Caco-2 (cell line): ENCODE measurements at regions not wholly inside any gene's neighbourhood (a gene's known extent, or its start where the extent isn't known, plus 50 kb on each side); places are given as distances from the start of the nearest gene placed in this dataset.

Source experiments
- BruUV-seq: library from RNA; stranded (reverse); fragments of 400-500 nt; replicated peaks from 2 replicates; lab custom pipeline; 2021; lab: Mats Ljungman, UMichigan
- CTCF ChIA-PET: fragments of 300-600 bp; sonication (Branson Sonifier 250); formaldehyde crosslinking; loops from one replicate; lab custom pipeline; 2022; ENCODE audit warnings: antibody characterized with exemption; lab: Charles Lee
- POLR2A ChIA-PET: fragments of 300-600 bp; sonication (Branson Sonifier 250); formaldehyde crosslinking; loops from one replicate; lab custom pipeline; 2022; ENCODE audit warnings: antibody characterized with exemption; lab: Charles Lee
- DNase-seq, 2 experiments: peaks; one replicate each; pipeline versions ENCODE4 v3.0.0 to v3.0.0-alpha.2; 2020 to 2022
- H3K27me3 ChIP-seq: replicated peaks from 2 replicates; pipeline ENCODE4 v1.6.0; 2011; ENCODE audit warnings: low read length; ENCODE audit not compliant: control insufficient read depth, insufficient read depth
- H3K36me3 ChIP-seq: 2 replicates; pipeline ENCODE4 v1.5.1; 2011; ENCODE audit warnings: low read length; ENCODE audit not compliant: control insufficient read depth, insufficient read depth
- H3K4me1 ChIP-seq: fragments of 250-450 bp; sonication (Bioruptor Pico); 2 replicates; pipeline ENCODE4 v1.5.1; 2020; ENCODE audit warnings: mild to moderate bottlenecking
- H3K4me3 ChIP-seq: 2 replicates; pipeline ENCODE4 v1.5.1; 2011; ENCODE audit warnings: low read depth, mild to moderate bottlenecking, control low read depth, low read length
- H3K9me3 ChIP-seq: fragments of 250-450 bp; sonication (Bioruptor Pico); 2 replicates; pipeline ENCODE4 v1.5.1; 2020; ENCODE audit warnings: mild to moderate bottlenecking, moderate library complexity
- H3K27ac Mint-ChIP-seq: one replicate; pipeline ENCODE4 v1.8.0; 2022; ENCODE audit warnings: mixed read lengths; ENCODE audit not compliant: unreplicated experiment
- H3K27me3 Mint-ChIP-seq: one replicate; pipeline ENCODE4 v1.8.0; 2022; ENCODE audit warnings: mixed read lengths; ENCODE audit not compliant: insufficient read depth, unreplicated experiment
- H3K36me3 Mint-ChIP-seq: one replicate; pipeline ENCODE4 v1.8.0; 2022; ENCODE audit warnings: mild to moderate bottlenecking, mixed read lengths; ENCODE audit not compliant: insufficient read depth, unreplicated experiment
- H3K4me1 Mint-ChIP-seq: one replicate; pipeline ENCODE4 v1.8.0; 2022; ENCODE audit warnings: low read depth, mixed read lengths; ENCODE audit not compliant: unreplicated experiment
- H3K4me3 Mint-ChIP-seq: one replicate; pipeline ENCODE4 v1.8.0; 2022; ENCODE audit warnings: mild to moderate bottlenecking, moderate library complexity, mixed read lengths; ENCODE audit not compliant: unreplicated experiment
- H3K9me3 Mint-ChIP-seq: one replicate; pipeline ENCODE4 v1.8.0; 2022; ENCODE audit warnings: mixed read lengths; ENCODE audit not compliant: unreplicated experiment
- intact Hi-C: fragments of 100-400 bp; cut with micrococcal nuclease; formaldehyde crosslinking; loops from one replicate; pipeline ENCODE4 v1.10.0; 2022; ENCODE audit not compliant: unreplicated experiment
- TF ChIP-seq, protein P1 (sequence below), 2 experiments: fragments of 200-600 bp in 1 of 2; IDR thresholded peaks; 1 replicate in 1 of 2; 2 replicates in 1 of 2; pipeline versions ENCODE4 v1.5.1 to v1.8.0; 2011 to 2022; ENCODE audit warnings: antibody characterized with exemption in 1 of 2, control low read depth in 1 of 2, inconsistent platforms in 1 of 2, low read depth in 1 of 2, low read length in 1 of 2, mild to moderate bottlenecking in 1 of 2, moderate library complexity in 1 of 2; ENCODE audit not compliant: insufficient read depth in 1 of 2, severe bottlenecking in 1 of 2, unreplicated experiment in 1 of 2

DNA sequence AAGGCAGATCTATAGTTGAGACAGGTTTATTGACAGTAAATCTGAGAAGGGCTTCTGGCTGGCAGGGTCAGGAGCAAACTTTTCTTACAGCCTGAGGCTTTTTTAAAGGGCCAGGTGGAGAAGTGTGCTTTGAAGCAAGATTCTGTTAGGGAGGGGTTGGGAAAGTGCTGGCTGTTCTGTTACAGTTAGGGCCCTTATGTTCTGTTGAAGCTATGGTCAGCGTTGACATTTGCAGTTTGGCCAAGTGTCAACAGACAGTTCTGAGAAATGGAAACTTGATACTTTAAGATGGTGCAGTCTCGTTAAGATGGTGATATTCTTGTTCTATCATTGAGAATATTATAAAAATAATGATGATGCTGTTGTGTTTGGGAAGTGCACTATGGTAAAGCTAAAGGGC, 154.2 kb downstream of the RDH14 start:
- no peak overlapping the region for H3K27ac Mint-ChIP-seq
- no TSS peak for BruUV-seq
- no peaks in the 10 kb centered on the region for H3K27me3 Mint-ChIP-seq
- no peaks in the 10 kb centered on the region for H3K4me1 Mint-ChIP-seq
- no peak overlapping the region for H3K4me3 Mint-ChIP-seq
- no peaks in the 10 kb centered on the region for H3K36me3 Mint-ChIP-seq
- no peaks in the 10 kb centered on the region for H3K9me3 Mint-ChIP-seq
- POLR2A ChIA-PET, result no interaction called here
- Histone ChIP-seq H3K27me3 (no peaks in the 10 kb centered on the region), H3K4me3 (no peak overlapping the region), H3K4me1 (no peaks in the 10 kb centered on the region), H3K9me3 (no peaks in the 10 kb centered on the region), H3K36me3 (no peaks in the 10 kb centered on the region)
- intact Hi-C loops, result no loop called here
- TF ChIP-seq, protein P1, sequence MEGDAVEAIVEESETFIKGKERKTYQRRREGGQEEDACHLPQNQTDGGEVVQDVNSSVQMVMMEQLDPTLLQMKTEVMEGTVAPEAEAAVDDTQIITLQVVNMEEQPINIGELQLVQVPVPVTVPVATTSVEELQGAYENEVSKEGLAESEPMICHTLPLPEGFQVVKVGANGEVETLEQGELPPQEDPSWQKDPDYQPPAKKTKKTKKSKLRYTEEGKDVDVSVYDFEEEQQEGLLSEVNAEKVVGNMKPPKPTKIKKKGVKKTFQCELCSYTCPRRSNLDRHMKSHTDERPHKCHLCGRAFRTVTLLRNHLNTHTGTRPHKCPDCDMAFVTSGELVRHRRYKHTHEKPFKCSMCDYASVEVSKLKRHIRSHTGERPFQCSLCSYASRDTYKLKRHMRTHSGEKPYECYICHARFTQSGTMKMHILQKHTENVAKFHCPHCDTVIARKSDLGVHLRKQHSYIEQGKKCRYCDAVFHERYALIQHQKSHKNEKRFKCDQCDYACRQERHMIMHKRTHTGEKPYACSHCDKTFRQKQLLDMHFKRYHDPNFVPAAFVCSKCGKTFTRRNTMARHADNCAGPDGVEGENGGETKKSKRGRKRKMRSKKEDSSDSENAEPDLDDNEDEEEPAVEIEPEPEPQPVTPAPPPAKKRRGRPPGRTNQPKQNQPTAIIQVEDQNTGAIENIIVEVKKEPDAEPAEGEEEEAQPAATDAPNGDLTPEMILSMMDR (IDR thresholded peaks at IDR 0.05; ENCODE audit: insufficient read depth in 1 of 2, low read depth in 1 of 2, low read length in 1 of 2, severe bottlenecking in 1 of 2, unreplicated experiment in 1 of 2), result no peak
- DNase-seq, result no peak
- CTCF ChIA-PET, result no interaction called here

DNA sequence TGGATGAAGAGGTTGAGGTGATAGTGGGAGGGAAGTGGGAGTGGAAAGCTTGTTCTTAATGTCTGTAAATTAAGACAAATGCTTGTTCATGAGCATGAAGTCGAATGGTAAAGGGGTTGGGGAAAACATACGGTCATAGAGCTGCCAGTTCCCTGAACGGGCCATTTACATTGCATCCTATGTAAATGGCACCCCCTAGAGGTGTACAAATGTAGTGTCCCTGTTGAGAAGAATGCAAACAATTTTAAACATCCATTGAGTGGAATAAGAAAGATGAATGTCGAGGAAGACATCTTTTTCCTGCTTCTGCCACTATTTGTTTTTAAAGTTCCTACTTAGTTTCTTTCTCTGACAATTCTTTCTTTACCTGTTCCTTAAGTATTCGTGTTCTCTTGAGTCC, 155.7 kb downstream of the RDH14 start:
- Mint-ChIP-seq H3K4me3 (no peak overlapping the region), H3K27me3 (no peaks in the 10 kb centered on the region), H3K36me3 (no peaks in the 10 kb centered on the region), H3K4me1 (no peaks in the 10 kb centered on the region), H3K27ac (no peak overlapping the region), H3K9me3 (no peaks in the 10 kb centered on the region)
- TF ChIP-seq, protein P1 (IDR thresholded peaks at IDR 0.05; ENCODE audit: insufficient read depth in 1 of 2, low read depth in 1 of 2, low read length in 1 of 2, severe bottlenecking in 1 of 2, unreplicated experiment in 1 of 2), result peak; percentile 40 to 65
- CTCF ChIA-PET, result no interaction called here
- Histone ChIP-seq H3K4me1 (no peaks in the 10 kb centered on the region), H3K36me3 (no peaks in the 10 kb centered on the region), H3K27me3 (no peaks in the 10 kb centered on the region; the same call in 1 of the 2 replicates), H3K4me3 (no peak overlapping the region), H3K9me3 (no peaks in the 10 kb centered on the region)
- no TSS peak for BruUV-seq
- POLR2A ChIA-PET, result no interaction called here
- intact Hi-C loops, result no loop called here
- peak in 1 of 2 experiments; percentile 30 for DNase-seq

DNA sequence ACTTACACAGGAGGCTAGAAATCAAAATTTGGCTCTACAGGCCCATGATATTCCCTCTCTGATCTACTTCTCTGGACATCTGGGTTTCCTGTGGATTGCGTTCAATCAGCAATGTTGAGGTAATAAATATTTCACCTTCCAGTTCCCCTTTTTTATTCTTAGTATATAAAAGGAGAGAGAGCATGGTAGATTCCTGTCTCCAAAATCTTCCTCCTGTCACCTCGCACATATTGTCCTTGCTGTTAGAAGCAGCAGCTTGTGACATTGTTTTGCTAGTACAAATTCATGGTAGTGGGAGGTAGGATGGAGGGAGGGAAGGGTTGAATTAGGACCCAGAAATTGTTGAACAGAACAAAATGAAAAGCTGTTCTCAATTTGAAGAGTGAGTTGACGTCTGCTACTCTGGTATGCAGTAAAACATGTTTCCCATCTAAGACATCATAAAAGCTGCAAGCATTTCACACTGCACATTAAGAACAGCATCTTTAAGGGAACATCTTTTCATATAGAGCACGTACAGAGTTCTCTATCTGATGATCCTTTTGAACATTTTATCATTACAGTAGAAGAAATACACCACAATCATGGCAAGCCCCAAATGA, 156.4 kb downstream of the RDH14 start:
- H3K4me1 ChIP-seq, result no peaks in the 10 kb centered on the region
- H3K36me3 ChIP-seq, result no peaks in the 10 kb centered on the region
- no peaks in the 10 kb centered on the region for H3K9me3 Mint-ChIP-seq
- intact Hi-C loops, result no loop called here
- H3K36me3 Mint-ChIP-seq, result no peaks in the 10 kb centered on the region
- no TSS peak for BruUV-seq
- H3K4me3 ChIP-seq, result no peak overlapping the region
- no peaks in the 10 kb centered on the region for H3K9me3 ChIP-seq
- no peaks in the 10 kb centered on the region; the same call in 1 of the 2 replicates for H3K27me3 ChIP-seq
- H3K4me3 Mint-ChIP-seq, result no peak overlapping the region
- no peak for DNase-seq
- TF ChIP-seq, protein P1 (IDR thresholded peaks at IDR 0.05; ENCODE audit: insufficient read depth in 1 of 2, low read depth in 1 of 2, low read length in 1 of 2, severe bottlenecking in 1 of 2, unreplicated experiment in 1 of 2), result no peak
- no peaks in the 10 kb centered on the region for H3K27me3 Mint-ChIP-seq
- CTCF ChIA-PET, result no interaction called here
- POLR2A ChIA-PET, result no interaction called here
- no peak overlapping the region for H3K27ac Mint-ChIP-seq
- no peaks in the 10 kb centered on the region for H3K4me1 Mint-ChIP-seq
